ENCODE measurements at regions not wholly inside any gene's neighbourhood (a gene's known extent, or its start where the extent isn't known, plus 50 kb on each side); places are given as distances from the start of the nearest gene placed in this dataset.

DNA sequence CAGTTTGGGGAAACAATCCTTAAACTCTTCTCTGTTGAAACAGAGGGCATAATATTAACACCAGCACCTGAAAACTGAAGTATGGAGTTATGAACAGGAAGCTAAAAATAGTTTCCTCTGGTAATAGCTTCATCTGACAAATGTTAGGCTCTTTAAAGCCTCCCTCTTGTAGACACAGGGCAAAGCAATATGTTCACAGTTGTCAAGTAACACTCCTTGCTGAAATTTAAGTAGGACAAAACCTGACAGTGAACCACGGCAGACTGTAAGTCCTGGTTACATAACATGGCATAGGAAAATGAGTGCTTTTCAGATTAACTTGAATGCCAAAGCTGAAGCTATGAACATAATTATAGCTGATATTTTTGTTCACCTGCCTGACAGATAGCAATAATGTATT, 172.9 kb downstream of the CMPK2 start:
- DNase-seq, result no peak

DNA sequence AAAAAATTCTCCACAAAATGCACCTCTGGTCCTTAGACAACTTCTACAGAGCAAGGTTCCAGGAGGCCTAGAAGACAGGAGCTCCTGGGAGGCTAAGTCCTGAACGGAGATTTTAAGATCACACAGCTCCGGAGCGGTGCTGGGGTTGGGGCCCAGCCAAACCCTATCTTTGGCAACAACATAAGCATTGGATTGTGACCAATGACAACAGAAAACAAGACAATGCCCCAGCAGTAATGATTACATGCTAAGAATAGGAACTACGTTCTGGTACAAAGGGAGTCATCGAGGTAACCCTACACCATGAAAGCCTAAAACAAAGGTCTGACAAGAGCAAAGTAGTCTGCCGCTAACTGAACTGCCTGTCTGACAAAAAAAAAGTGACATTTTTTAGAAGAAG, 171.2 kb downstream of the CMPK2 start:
- DNase-seq, result no peak

DNA sequence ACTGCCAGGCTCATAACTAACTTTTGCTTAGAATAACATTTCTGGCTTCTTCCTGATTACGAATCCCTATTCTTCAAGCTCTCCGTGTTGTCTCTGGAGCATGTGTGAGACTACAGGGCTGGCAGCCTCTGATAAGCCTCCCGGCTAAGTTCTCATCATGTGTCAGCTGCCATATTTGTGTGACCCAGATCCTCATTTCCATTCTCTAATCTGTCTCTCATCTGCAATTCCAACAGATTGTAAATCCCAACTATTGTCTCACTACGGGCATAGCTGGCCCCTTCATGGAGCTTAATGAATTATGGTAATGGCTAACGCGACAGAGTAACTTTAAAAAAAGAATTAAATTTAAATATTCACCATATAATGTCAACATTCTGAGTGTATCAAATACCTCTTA, 165.4 kb downstream of the CMPK2 start:
- no peak for DNase-seq

DNA sequence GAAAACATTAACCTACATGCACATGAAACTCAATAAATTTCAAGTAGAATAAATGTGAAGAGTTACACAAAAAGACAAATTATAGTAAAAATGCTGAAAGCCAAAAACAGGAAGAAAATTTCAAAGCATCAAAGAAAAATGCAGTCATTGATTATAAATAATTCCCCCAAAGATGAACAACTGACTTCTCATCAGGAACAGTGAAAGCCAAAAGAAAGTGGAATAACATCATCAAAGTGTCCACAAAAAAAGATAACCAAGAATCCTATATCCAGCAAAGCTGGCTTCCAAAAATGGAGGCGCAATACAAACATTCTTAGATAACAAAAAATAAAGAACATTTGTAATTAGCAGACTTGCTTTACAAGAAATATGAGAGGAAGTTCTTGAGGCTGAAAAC, 161.6 kb downstream of the CMPK2 start:
- no peak for DNase-seq

DNA sequence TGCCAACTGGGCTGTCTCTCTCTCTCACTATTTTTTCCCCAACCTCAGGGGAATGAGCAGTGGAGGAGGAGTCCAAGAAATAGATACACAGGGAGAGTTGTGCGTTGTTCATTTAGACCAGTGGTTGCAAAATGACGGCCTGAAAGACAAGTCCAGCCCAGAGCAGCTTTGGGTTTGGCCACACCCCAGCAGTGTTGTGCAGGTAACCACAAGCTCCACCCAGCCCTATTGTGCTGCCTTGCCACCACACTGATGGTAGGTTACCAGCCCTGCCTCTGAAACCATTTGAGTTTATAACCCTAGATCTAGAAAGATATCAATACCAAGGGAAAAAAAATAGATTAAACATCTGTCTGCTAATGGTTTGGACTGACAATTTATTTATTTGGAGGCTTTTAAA, 144.3 kb downstream of the CMPK2 start:
- no peak for DNase-seq

DNA sequence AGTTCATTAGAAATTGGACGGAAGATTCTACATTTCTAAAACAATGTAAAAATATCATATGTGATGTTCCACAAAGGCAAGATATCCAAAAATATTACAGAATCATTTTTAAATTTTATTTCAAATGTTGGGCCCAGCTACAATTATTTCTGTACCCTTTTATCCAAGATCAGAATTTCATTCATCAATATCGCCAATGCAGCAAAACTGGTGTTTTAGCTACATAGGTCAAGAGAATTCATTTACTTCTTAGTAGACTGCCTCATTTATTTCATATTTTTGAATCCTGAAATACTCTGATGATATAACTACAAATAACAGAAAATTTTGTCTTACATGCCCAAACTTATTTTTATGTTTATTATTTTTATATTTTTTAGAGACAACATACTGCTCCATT, 143.1 kb downstream of the CMPK2 start:
- no peak for DNase-seq

DNA sequence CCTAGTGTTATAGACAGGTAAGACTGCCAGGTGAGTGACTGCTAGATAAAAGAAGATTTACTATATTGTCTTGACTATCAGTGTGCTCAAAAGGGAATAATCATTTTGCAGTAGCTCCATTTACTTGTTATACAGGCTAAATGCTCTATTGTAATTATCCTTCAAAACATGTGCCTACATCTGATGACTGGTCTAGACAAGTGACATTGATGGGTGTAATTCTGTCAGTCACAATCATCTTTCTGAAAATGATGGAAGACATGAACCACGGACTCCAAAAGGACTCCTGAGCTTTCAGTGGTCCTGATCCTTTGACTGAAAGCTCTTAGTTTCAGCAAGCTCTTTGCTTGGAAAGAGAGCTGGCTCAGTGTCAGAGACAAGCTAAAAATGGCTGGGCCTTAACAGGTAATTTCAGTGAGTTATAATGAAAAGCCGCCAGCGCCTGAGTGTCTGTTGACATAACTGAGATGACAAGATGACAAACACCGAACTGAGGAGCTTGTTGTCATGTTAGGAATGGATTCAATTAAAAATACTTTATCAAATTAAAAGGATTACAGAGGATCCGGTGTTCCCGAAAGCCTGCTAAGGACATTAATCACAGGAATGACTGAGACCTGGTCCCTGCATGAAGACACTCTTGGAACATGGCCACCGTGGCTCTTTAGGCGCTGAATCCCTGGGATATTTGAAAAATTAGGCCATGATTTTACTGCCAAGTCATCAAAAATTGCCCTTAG, 141.7 kb downstream of the CMPK2 start:
- no peak for DNase-seq

DNA sequence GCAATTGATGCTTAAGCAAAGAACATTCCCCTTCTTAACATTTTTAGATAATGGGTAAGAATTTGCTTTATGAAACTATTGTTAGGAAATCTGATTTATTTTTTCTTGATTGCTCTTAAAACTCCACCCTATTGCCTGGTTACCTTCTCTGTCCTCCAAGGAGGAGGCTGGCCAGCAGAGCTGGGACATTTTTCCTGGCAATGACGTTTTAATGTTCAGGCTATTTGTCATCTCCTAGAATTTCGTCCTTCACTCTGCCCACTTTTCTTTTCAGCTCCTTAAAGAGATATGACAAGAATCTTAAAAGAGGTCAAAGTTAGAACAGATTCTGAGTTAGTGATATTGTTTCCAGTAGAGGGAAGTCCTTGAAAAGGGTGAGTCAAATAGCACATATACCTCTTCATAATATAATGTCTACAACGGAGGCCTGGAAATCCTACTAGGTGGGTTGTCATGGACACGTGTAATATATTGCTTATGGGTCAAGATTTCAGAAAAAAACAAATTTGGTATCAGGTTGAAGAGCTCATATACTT, 141.0 kb downstream of the CMPK2 start:
- DNase-seq, result no peak

DNA sequence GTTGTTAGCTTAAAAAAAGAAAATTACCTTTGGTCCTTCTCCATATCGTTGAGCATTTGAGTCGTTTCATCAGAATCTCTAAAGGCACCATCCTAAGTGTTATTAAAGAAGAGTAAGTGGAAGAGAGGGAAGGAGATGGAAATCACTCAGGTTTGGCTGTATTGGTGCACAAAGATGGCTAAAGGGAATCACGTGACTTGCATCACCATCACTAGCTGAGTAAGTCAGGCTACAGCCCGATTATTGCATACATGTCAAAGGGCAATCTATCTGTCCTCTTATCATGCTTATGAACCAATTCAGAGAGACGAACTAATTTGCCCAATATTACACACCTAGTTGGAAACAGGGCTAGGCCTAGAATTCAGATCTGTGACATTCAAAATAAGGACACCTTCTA, 137.6 kb downstream of the CMPK2 start:
- no peak for DNase-seq

DNA sequence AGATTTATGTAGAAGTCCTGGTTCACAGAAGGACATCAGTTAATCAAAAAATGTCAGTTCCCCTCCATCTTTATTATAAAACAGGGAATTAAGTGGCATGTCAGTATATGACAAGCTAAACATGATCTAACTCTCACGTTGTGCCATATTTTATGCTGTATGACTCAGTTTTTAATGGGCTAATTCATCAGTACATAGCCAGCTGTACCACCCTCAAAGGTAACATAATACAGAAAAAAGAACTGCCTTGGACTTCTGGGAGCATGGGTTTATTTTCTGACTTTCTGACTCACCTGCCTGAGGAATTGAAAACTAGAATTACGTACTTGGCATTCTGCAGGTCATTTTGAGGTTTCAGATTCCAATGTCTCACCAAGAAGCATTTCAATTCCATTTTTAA, 135.7 kb downstream of the CMPK2 start:
- DNase-seq, result no peak

DNA sequence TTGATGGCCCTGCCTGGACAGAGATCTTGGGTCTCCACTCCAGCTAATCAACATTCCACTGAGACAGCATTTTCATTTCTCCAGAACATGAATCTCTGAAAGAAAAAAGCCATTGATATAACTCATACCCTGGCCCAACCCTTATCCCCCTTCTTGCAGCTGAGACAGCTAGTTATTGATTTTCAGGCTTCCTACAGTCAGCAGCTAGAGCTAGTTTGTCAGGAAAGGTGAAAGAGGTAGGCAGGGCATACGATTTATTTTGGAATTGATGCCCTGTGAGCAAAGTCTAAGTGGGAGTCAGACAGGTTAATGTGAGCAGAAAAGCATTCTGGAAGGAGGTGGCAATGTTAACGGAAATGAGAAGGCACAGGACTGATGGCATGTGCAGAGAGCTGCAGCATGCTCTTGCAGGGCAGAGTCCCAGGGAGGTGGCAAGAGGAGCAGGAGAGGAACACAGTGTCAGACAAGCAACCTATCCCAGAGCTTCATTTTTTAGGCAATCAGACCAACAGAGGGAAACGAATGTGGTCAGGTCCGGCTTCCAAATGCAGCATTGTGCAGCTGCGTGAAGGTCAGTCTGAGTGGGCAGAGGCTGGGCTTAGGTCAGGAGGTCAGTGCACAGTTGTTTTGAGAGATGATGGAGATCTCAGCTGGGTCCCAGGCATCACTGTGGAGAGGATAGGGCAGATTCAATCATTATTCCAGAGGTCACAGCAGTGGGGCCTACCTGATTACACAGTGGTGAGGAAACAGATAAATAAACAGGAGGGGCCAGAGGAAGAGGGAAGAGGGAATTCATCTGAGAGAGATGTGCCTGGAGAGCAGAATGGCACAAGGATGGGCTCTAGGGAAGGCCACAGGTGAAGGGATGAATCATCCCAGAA, 134.8 kb downstream of the CMPK2 start:
- no peak for DNase-seq

DNA sequence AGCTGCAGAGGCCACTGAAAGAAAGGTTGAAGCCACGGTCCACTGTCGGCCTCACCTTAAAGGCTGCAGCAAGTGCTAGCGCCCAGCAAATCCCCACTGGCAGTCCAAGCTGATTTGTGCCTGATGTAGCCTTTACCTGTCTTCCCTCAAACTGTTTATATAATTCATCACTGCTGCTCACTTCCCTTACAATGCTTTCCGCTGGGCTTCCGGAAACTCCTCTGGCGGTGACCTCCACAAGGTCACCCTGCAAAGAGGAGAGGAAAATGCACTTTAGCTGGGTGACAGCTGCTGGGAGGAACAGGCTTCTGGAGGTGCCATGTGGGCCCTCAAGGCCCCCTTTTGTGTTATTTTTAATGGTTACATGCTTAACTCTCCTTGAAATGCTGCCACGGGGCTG, 126.2 kb downstream of the CMPK2 start:
- DNase-seq, result no peak

DNA sequence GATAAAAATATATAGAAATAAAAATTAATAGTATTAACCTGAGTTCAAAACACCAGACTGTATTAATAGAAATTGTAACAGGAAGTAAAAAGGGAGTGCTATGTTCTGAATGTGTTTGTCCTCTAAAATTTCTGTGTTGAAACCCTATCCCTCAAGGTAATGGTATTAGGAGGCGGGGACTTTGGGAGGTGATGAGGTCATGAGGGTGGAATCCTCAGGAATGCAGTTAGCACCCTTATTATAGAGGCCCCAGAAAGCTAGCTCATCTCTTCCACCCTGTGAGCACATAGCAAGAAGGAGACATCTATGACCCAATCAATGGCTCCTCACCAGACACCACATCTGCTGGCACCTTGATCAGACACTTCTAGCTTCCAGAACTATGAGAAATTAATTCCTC, 124.5 kb downstream of the CMPK2 start:
- no peak for DNase-seq

DNA sequence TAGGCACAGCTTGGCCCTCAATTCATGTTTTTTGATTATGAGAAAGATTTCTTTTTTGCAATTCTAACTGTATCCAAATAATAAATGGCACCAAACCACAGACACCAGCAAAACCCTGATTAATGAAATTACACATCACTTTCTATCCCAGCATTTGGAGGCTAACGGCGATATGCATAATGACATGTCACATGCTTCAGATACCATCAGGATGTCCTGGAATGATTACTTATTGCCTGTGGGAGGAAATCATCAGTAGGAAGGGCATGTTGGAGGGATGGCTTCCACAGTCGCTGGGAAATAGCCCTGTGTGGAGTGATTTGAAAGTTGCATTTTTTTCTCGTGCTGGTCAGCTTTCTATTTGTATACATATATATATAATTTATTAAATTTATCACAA, 121.7 kb downstream of the CMPK2 start:
- DNase-seq, result no peak

DNA sequence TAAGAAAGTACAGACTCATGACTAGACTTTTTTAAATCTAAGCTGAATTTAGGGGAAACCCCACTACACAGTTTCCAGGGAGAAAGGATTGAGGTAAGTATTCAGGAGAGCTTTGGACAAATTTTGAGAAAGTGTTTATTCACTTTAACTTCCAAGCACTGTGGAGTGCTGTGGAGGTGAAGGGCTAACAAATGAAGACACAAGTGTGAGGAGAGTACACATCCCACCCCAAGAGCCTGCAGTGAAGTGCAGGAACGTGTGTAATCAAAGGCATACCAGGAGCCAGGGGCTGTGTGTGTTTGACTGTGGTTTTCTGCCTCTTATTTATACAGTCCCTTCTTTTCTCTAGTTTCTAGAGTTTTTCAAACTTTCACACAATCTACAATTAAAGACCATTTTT, 118.3 kb downstream of the CMPK2 start:
- DNase-seq, result no peak

DNA sequence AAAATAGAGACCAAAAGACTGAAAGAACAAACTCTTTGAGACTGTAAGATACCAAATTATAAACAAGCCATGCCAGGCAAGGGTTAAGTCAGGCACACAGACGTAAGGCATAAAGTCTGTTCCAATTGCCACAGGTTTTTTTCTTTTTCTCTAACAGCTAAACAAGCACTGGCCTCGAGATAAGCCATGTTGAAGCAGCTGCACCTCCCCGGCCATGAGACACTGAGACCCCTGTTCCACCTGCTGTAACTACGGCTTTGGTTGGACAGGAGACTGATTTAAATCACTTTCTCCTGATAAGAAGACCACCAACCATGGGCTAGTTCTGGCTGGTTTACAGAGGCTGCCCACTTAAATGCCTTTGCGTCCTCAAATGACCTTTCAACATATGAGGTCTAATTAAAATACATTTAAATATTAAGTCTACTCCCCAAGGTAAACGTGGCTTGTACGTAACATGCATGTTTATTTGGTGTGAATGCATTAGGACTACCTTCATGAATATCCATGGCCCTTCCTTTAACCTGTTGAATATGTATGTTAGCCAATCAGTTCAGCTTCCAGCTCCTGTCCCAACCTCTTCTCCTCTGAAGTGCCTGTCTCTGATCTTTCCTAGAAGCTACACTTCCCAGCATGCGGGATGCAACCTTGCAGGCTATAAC, 117.2 kb downstream of the CMPK2 start:
- DNase-seq, result no peak

DNA sequence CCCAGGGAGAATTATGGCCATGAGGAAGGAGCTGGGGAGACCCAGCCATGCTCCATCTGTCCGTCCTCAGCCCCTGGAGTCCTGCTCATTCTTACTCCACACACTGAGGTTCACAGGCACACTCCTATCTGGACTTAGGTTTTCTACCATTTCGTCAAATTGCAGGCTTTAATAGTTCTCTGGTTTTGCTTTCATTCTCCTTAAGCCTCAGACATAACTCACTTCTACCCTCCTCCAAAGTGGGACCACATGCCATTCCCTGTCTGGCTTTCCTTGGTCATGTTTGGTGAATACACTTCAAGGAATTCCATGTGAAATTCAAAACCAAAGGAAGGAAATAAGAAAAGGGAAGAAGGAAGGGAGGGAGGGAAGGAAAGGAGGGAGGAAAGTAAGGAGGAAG, 115.7 kb downstream of the CMPK2 start:
- DNase-seq, result no peak

DNA sequence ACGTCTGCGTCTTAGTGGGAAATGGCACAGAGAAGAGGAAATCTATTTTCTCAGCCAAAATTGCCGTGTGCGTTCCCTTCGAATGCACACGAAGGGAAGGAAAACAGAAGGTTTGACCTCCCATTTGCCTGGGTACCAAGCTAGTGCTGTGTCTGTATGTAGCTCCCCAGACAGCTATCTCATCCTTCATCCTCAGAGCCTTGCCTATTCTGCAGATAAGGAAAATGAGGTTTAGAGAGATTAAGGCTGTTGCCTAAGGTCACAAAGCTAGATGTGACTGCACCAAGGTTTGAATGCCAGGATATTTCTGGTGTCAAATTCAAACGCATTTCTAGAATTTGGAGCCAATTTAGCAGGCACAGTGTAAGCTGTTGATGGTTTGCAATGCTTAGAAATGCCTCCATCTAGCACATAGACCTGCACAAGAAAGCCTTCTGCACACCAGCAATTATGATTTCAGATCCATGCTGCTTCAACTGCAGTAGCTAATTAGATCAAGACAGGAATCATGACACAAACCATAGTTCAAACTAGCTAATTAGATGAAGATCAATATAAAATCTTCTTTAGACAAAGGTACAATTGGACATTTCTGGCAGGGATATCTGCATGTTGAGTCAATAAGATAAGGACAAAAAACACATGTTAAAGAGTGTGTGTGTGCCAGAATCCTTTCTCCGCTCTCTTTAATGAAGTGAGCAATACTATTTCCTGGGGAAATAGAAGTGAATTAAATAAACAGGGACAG, 115.1 kb downstream of the CMPK2 start:
- DNase-seq, result no peak

DNA sequence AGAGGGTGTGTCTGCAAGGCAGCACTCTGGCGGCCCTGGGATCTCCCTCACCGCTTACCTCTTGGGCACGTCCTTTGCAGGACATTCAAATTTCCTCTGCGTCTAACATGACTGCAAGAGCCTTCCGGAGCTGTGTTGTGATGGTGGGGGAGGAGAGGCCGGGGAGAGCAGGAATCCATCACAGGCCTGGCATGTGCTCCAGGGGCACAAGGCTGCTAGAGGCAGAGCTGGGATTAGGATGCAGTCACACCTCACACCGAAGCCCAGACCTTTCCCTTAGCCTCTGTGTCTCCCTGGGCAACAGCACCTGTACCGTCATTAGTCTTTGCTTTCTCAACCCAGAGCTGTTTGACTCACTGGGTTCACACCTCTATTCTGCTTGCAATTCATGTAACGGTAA, 111.3 kb downstream of the CMPK2 start:
- DNase-seq, result no peak

DNA sequence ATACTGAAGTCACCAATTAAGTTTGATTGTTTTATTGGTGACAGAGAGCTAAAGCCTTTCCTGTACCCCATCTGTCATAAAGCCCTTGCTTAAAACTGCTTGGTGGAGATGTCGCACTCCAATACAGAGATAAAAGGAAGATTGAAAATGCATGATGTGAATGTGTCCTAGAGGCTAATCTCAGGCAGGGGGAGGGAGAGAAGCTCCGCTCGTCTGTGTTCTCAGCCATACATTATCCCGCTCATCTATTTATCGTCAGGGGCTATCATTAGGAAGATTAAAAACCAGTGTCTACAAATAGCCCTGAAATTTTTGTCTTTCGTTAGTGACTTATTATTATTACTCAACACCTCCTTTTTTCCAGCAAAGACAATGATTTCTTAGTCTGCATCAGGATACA, 110.3 kb downstream of the CMPK2 start:
- DNase-seq, result no peak

DNA sequence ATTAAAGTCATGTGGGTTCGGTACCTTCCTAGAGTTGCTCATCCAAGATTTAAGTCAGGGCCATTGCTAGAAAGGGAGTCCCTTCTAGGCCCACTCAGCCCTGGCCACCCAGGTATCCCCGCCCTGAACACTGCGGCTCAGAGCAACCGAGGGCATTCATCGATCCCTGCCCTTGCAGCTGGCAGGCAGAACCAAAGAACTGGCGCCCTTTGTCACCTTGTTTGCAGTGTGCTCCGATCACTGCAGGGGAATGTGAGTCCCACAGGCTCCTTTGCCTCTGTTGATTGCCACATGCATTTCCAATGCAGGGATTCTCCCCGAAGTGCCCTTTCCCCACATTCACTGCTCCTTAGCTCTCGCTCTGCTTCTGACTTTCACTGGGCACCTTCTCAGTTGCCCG, 108.5 kb downstream of the CMPK2 start:
- DNase-seq, result no peak

DNA sequence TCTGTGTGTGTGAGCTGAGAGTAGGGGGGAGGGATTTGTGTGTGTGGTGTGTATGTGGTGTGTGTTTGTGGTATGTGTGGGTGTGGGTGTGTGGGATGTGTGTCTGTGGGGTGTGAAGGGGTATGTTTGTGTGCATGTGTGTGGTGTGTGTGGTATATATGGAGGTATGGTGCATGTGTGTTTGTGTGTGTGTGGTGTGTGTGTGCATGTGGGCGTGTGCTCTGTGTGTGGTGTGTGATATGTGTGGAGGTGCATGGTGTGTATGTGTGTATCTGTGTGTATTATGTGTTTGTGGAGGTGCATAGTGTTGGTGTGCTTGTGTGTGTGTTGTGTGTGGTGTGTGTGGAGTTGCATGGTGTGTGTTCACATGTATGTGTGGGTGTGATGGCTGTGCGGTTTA, 106.0 kb downstream of the CMPK2 start:
- DNase-seq, result no peak

DNA sequence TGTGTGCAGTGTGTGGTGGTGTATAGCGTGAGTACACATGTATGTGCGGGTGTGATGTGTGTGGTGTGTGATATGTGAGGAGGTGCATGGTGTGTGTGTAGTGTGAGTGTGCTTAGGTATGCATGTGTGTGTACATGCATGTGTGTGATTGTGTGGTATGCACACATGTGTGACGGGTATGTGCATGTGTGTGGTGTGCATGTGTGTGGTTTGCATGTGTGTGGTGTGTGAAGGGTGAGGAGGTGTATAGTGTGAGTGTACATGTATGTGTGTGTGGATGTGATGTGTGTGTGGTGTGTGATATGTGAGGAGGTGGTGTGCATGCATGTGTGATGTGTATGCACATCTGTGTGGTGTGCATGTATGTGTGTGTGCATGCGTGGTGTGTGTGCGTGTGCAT, 105.6 kb downstream of the CMPK2 start:
- DNase-seq, result no peak

All from 8988T (cell line).